GM18861 (cell line): ENCODE measurements at regions not wholly inside any gene's neighbourhood (a gene's known extent, or its start where the extent isn't known, plus 50 kb on each side); places are given as distances from the start of the nearest gene placed in this dataset.
"Not testable (repeated sequence)": the region's sequence is repeated elsewhere in the genome, so short reads cannot be mapped to it uniquely, and the experiment has no call there.

Experiments
- ATAC-seq: cut with Tn5 transposase; IDR thresholded peaks from one replicate; pipeline ENCODE4 v1.9.1; 2021; ENCODE audit not compliant: unreplicated experiment

DNA sequence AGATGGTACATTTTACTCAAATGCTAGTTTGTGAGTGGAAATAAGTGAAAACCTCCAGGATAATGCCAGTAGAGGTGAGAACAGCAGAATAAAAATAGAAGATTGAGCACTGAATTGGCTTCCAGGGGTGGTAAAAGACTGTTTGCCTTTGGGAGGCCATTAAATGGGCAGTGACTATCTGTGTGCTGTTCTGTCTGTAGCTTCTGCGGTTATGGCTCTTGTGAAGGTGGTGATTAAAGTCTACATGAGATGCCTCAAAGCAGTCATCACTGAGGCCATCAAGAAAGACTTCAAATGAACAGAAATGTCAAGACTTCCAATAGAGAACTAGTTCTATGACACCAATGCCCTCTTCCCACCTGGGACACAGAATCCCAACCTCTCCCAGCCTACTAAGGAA is 108.8 kb downstream of the EFHB start:
- no peak for ATAC-seq

DNA sequence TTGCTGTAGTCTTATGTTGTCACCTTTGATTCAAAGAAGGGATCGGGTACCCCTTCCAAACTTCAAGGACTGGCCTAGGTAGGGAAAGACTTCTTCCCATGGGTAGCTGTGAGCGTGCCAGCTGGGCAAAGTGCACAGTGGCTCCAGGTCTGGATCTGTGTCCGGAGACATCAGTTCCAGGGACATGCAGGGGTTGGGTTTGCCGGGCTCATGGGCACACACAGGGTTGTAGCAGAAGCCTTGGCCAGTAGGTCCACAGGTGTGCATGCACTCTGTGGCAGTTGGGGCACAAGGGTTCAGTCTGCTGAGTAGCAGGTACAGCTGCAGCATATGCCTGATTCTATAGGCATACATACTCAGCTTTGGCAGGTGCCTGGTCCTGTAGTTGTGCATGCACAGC is 111.2 kb downstream of the EFHB start:
- ATAC-seq = no peak

DNA sequence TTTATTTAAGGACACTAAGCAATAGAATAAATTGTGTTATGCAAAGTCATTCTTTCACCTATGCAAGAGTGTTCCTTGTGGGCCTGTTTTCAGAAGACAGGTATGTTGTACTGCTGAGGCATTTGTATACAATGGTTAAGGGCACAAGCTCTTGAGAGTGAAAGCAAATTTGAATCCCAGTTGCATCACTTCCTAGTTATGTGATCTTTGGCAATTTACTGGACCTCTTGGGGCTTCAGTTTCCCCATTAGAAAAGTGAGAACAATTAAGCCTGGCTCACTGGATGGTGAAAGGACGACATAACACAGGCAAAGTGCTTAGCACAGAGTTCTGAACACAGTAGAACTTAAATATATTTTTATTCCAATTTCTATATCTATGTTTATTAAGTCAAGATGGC is 117.4 kb downstream of the EFHB start:
- ATAC-seq = no peak

DNA sequence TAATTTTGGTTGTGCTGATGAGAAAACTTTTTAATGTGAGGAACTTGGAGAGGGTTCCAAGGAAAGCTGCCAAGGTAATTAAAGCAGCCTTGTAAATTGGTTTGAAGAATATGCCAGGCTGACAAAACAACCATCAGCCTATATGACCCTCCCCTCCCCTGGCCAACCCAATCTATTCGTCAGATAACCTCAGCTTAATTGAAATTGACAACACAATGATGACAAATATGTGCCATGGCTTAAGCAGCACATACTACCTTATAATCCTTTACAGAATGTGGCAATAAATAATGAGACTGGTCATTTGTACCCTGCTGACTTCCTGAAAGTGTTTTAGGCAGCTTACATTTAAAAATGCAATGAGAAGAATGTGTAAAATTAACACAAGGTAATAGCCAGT is 118.2 kb downstream of the EFHB start:
- ATAC-seq = no peak

DNA sequence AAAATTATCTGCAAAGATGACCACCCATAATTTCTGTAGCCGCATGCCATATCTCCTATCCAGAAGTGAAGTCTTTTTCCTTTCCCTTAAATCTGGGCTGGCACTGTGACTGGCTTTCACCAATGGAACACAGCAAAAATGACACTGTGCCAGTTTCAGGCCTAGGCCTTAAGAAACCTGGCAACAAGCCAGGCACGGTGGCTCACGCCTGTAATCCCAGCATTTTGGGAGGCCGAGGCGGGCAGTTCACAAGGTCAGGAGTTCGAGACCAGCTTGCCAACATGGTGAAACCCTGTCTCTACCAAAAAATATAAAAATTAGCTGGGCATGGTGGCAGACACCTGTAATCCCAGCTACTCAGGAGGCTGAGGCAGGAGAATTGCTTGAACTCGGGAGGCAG is 120.3 kb downstream of the EFHB start:
- ATAC-seq = not testable (repeated sequence)

DNA sequence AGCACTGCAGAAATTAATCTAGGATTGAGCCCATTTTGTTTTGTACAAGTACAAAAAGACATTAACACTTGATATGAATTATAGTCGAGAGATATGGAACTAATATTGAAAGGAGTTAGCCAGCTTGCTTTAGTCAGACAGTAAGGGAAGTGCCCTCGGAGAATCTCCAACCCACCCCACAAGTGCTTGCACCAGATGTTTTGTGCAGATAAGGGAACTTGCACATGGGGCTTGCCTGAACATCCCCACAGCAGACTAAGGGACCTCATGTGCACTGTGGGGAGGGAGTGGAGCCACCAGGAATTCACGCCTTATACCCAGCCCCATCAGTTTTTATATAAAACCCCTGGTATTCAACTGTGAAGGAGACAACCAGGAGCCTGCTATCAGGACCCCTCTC is 122.3 kb downstream of the EFHB start:
- ATAC-seq = no peak

DNA sequence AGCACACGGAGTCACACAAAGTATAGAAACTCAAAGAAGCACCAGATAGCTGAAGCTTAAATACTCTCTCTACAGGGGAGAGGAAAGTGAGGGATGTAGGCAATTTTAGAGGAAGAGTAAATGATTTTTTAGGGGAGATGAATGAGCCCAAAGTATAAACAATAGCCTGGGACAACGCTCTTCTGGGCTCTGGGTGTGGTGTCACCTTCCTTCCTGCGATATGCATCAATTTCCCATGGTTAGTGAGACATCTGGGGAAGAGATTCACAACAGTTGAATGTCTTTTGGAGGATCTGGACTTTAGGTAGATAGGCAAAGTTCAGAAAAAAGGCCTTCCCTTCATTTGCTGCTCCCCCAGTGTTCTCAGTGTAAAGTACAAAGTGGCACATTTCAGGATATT is 125.2 kb downstream of the EFHB start:
- ATAC-seq = no peak

DNA sequence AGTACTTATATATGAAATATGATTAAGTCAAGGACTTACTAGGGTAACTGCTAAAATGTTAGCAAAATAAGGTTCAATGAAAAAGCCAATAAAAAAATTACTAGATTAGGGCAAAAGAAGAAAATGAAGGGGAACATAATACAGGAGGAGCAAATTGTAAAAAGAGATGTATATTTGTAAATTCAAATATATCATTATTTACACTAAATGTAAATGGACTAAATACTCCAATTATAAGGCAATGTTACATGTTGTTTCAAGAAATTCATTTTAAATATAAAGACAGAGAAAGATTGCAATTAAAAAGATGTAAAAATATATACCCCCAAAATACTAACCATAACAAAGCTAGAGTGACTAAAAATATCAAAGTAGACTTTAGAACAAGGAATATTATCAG is 134.1 kb downstream of the EFHB start:
- no peak for ATAC-seq

DNA sequence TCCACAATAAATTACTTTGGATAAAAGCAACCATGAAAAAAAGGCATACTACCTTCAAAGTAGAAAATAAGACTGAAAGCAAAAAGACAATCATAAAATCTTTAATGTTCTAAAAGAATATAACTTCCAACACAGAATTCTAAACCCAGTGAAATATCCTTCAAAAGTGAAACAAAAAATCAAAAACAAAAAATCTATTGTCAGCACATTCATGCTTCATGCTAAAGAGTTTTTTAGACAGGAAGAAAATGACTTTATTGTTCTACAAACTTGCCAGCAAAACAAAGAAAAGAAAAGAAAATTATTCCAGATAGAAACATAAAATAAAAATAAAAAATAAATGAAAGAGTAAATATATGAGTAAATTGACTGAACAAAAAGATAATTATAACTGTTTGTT is 134.9 kb downstream of the EFHB start:
- no peak for ATAC-seq

DNA sequence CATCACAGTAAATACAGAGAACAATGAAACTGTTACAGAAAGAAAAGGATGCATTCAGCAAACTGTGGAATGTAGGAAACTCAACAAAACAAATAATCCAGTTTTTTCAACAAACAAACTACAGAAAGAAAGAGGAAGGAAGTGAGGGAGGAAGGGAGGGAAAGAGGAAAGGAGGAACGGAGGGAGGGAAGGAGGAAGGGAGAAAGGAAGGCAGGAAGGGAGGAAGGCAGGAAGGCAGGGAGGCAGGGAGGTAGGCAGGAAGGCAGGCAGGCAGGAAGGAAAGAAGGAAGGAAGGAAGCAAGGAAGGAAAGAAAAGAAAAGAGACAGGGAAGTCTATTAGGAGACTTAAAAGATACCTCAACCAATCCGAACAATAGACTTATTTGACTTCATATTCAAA is 135.7 kb downstream of the EFHB start:
- ATAC-seq = no peak

DNA sequence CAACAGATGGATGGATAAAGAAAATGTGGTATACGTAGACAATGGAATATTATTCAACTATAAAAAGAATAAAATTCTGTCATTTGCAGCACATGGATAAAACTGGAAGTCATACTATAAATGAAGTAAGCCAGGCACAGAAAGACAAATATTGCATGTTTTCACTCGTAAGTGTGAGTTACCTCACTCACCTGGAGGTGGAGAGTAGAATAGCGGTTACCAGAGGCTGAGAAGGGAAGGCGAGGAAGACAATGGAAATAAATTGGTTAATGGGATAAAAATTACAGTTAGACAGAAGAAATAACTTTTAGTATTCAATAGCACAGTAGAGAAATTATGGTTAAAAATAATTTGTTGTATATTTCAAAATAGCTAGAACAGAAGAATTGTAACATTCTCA is 141.6 kb downstream of the EFHB start:
- no peak for ATAC-seq

DNA sequence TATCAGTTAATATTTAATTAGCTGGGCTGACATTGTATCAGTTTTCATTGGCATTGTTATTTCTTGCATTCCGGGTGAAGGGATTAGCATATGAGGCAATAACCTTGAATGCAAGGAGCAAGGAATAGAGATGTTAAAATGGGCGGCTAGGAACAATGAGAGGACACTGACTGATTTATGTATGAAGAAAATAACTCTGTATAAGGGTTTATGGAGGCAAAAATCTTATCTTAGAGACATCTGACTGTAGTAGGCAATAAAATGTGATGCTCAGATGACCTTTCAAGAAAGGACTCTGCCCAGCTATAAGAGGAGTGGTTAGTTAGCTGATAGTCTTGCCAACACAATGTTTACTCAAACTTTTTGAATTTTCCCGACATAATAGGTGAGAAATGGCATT is 158.3 kb downstream of the EFHB start:
- no peak for ATAC-seq

DNA sequence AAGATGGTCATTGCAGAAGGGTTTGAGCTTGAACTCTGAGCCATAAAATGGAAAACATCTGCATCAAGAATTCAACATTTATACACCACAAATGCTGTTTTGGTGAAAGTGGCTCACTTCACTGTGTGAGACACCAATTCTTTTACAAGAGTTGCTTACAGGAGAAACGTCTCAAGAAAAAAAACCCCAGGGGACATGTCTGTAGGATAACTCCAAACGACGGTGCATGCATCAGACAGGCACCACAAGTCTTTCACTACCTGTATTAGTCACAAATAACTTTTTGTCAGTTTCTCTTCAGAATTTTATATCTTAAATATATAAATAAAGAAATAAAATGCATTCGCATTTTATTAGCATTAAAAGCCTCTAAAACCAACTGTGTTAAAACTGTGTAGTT is 164.3 kb downstream of the EFHB start:
- ATAC-seq = no peak

DNA sequence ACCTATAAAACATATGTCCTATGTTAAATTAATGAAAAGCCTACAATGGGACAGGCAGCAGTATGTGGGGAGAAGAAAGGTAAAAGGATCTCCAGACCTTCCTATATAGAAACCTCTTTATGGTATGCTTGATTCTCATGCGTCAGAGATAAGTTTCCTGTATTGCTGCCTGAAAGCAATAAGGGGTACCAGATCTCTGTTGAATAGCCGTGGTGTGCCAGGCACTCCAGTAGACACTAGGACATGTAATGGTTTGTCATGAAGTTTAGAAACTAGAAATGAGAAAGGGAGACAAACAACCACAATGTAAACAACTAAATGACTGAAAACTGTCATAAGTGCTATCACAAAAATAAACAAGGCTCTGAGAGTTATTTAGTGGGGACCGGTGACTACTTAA is 168.1 kb downstream of the EFHB start:
- no peak for ATAC-seq

DNA sequence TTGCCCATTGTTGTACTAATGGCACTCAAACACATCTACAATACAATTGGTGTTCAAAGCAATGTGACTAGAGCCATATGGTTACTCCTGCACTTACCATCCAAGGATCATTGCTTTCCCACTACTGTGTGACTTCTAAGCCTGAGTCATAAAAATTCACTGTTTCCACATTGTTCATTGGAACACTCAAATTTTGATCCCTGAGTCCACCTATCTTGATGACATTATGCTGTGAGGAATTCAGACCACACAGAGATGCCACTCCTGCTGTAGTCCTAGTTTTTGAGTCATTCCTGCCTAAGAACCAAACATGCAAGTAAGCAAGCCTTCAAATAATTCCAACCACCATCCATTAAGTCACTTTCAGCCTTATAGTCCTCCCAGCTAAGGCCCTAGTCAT is 176.2 kb downstream of the EFHB start:
- ATAC-seq = no peak

DNA sequence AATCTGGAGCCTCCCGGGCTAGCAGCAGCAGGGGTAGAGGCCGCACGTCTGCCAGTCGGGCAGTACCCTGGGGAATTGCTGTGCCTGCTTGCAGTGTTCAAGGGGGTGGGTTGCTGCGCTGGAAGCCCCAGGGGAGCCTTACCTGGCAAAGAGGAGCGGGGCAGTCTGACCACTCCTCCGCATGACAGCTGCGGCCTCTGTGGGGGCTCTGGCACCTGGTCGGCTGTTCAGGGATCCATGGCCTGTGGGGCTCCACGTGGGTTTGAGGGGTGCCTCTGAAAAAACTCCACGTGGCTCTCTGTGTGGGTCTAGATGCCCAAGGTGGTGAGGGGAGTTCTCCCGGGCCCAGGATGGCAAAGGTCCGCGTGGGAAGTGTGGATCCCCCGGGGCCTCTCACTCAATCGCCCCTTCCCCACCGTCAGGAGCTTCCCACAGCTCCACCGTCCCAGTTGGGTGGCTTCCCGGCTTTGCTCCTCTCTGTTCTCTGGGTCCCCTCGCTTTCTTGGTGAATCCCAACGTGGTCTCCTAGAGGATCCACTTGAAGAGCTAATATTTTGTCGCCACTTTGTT is 184.5 kb downstream of the EFHB start:
- no peak for ATAC-seq

DNA sequence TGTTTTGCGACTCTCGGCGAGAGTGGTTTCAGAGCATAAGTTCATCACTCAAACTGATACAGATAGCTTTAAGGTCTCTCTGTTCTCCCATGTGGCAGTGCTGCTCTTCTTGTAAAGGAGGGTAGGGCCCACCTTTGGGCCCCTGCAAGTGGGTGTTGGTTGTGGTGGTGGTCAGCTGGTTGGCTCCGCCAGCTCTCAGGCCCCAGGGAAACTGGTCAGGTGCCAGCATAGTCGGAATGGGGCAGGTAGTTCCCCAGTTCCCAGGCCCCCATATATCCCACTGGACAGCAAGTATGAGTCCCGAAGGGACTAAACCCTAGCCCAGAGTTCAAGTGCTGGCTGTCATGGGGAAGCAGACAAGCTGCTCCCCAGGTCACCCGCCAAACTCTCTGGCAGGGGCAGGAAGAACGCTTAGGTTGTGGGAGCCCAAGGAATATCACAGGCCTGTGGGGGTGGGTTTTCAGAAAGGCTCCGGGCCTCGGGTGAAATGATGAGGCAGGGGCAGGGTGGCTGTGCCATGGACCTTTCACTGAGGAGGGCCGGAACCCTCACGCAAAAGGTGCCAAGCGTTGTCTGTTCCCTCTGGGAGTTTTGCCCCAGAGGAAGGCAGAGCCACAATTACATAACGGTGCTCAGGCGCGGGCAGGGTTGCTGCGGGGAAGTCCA is 185.1 kb downstream of the EFHB start:
- ATAC-seq = no peak

DNA sequence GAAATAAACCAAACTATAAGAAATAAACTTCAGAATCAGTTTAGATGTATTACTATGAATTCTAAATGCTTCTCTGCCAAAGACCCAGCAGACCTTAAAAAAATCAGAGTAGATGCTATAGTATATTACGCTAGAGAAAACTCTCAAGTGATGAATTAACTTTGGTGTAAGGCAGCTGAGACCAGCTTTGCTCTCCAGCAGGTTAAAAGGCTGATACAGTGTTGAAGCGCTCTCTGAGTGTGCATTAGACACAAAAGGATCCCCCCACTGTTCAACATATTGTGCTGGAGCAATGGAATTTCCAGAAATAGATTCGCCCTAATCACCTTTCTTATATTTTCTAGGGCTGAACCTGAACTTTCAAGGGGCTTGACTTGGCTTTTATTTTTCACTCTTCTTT is 190.0 kb downstream of the EFHB start:
- ATAC-seq = no peak

DNA sequence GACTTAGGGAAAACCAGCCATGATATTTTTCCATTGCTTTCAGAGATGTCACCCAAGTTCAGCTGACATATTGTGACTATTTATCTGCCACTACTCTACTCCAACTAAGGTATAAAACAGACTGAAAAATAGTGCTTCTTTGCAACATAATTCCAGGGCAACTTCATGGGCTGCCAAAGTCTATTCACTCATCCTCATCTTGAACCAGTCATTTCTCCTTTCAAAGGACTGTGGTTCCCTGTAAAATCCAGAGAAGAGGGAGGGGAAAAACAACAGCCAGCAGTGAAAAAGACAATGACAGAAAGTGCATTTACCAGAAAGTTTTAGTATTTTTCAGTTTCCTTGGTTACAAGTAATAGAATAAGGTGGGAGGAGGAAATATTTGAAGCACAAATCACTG is 191.1 kb downstream of the EFHB start:
- no peak for ATAC-seq

DNA sequence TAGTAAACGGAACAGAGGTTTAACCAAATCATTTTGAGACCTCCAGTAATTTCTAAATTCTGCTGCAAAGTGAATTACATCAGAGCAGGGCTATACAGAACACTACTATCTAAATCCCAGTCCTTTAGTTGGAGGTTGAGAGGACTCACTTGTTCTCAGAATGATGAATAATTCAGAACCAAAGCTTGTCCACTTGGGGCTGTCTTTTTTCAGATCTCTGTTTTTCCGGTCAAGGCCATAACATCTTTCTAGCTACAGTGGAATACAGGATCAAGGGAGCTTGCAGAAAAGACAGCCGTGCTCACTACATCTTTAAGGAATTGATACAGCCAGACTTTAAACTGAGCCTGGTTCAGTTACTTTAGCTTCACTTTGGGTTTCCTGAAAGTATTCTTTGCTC is 194.5 kb downstream of the EFHB start:
- ATAC-seq = no peak

DNA sequence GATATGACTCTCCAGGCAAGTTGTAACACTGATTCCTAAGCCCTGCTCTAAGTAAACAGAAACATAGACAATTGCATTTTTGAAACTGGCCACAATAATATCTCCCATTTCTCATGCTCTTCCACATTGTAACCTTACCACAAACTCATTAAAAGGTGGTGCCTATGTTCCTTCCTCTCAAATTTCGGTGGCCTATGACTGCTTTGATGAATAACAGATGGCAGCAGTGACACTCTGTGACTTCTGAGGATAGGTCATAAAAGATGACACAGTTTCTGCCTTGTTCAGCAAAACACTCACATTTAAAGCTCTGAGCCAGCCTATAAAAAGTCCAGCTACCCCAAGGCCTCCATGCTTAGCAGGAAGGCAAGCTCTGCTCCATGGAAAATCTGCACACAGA is 195.2 kb downstream of the EFHB start:
- ATAC-seq = no peak

DNA sequence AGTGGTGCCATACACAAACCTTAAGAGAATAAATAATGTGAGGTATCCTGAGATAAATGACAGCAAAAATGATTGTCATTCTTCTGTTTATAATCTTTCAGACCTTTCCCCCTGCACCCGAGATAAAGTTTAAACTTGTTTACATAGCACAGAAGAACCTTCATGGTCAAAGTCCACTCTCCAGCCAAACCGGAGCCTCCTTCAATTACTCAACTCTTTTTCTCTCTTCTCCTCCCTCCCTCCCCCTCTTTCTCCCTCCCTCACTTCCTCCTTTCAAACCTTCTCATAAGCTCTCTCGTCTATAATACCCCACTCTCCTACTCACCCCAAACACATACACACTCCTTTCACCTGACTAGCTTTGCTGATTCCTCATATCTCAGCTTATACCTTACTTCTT is 198.9 kb downstream of the EFHB start:
- no peak for ATAC-seq

DNA sequence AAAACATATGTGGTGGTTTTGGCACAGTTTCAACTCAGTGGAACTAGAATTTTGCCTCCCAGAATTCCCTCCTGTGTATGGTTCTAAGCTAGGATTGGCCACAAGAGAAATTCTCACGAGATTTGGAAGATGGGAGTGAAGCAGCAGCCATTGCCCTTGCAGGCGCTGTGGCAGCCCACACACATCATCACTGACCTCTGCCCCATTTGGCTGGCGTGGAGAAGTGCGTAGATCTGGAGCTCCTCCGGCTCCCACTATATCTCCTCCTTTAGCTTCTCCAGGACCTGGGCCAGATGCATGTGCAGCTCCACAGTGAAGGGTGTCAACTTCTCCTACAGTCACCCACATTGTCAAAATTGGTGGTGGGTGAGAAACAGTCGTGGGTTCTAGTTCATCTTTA is 199.6 kb downstream of the EFHB start:
- no peak for ATAC-seq
